ENCODE measurements at regions not wholly inside any gene's neighbourhood (a gene's known extent, or its start where the extent isn't known, plus 50 kb on each side); places are given as distances from the start of the nearest gene placed in this dataset.

GRCh38 chr16:73521499-73521898, 473.6 kb upstream of the ZFHX3 start:
- DNase-seq: no peak

- DNase-seq: no peak
These were observed 467.7 kb upstream of the ZFHX3 start for GRCh38 chr16:73515616-73516015.

GRCh38 chr16:73510852-73511251, 462.9 kb upstream of the ZFHX3 start:
- no peak for DNase-seq

GRCh38 chr16:73506568-73507056, 458.7 kb upstream of the ZFHX3 start:
- no peak for DNase-seq

GRCh38 chr16:73505577-73505976, 457.6 kb upstream of the ZFHX3 start:
- DNase-seq: no peak

- DNase-seq: no peak
These were observed 457.0 kb upstream of the ZFHX3 start for GRCh38 chr16:73504591-73505575.

- DNase-seq: no peak
These were observed 455.2 kb upstream of the ZFHX3 start for GRCh38 chr16:73503093-73503492.

GRCh38 chr16:73499276-73499675, 451.3 kb upstream of the ZFHX3 start:
- DNase-seq: no peak

GRCh38 chr16:73485880-73486279, 438.0 kb upstream of the ZFHX3 start:
- no peak for DNase-seq

GRCh38 chr16:73483934-73484711, 436.2 kb upstream of the ZFHX3 start:
- no peak for DNase-seq

GRCh38 chr16:73483076-73483791, 435.3 kb upstream of the ZFHX3 start:
- DNase-seq: no peak

- DNase-seq: no peak
These were observed 434.4 kb upstream of the ZFHX3 start for GRCh38 chr16:73482310-73482709.

- no peak for DNase-seq
These were observed 432.5 kb upstream of the ZFHX3 start for GRCh38 chr16:73480381-73480780.

- DNase-seq: no peak
These were observed 425.8 kb upstream of the ZFHX3 start for GRCh38 chr16:73473713-73474112.

GRCh38 chr16:73464834-73465233, 416.9 kb upstream of the ZFHX3 start:
- DNase-seq: no peak

GRCh38 chr16:73459586-73459985, 411.7 kb upstream of the ZFHX3 start:
- DNase-seq: no peak

- DNase-seq: no peak
These were observed 409.9 kb upstream of the ZFHX3 start for GRCh38 chr16:73457851-73458250.

GRCh38 chr16:73448970-73449369, 401.0 kb upstream of the ZFHX3 start:
- no peak for DNase-seq

GRCh38 chr16:73447846-73448245, 399.9 kb upstream of the ZFHX3 start:
- DNase-seq: no peak

- no peak for DNase-seq
These were observed 386.7 kb upstream of the ZFHX3 start for GRCh38 chr16:73434621-73435020.

GRCh38 chr16:73433731-73434307, 385.9 kb upstream of the ZFHX3 start:
- no peak for DNase-seq

Data from inflammatory macrophage (primary cell).